ENCODE measurements at regions not wholly inside any gene's neighbourhood (a gene's known extent, or its start where the extent isn't known, plus 50 kb on each side); places are given as distances from the start of the nearest gene placed in this dataset.

DNA sequence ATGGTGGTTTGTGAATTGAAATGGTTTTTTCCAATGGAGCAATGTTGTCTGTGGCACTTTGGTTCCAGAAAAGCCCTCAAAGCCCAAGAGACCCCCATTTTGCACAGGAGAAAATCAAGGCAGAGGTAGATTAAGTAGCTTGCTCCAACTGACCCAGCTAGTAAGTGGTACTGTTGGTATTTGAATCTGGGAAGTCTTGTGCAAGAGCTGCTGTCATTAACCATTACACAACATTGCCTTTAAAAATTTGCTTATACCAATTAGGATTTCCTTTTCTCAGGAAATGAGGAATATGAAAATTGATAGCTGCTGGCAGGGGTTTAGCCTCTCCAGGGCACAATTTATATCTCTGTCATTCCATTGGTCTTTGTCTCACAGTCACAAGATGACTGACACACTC lies 102.4 kb upstream of the UBE3A start:
- H3K36me3 Mint-ChIP-seq, result no peaks in the 10 kb centered on the region
- no peak overlapping the region for H3K4me3 ChIP-seq (ENCODE audit: low read length)
- no peak for DNase-seq
- H3K36me3 ChIP-seq (ENCODE audit: control insufficient read depth, insufficient read depth, low read length), result no peaks in the 10 kb centered on the region
- H3K27ac ChIP-seq (ENCODE audit: low read length), result no peak overlapping the region
- no peak overlapping the region for H3K27ac Mint-ChIP-seq
- no peaks in the 10 kb centered on the region for H3K4me1 ChIP-seq (ENCODE audit: control insufficient read depth, insufficient read depth, low read length)
- intact Hi-C loops (cut with micrococcal nuclease), result no loop called here
- peaks cover 9 to 13% of the 10 kb centered on the region in 2 donors for H3K9me3 Mint-ChIP-seq
- no peak overlapping the region for H3K4me3 Mint-ChIP-seq
- no peak for ATAC-seq
- H3K9me3 ChIP-seq (ENCODE audit: control insufficient read depth, insufficient read depth, low read length), result no peaks in the 10 kb centered on the region
- TF ChIP-seq, protein P1, sequence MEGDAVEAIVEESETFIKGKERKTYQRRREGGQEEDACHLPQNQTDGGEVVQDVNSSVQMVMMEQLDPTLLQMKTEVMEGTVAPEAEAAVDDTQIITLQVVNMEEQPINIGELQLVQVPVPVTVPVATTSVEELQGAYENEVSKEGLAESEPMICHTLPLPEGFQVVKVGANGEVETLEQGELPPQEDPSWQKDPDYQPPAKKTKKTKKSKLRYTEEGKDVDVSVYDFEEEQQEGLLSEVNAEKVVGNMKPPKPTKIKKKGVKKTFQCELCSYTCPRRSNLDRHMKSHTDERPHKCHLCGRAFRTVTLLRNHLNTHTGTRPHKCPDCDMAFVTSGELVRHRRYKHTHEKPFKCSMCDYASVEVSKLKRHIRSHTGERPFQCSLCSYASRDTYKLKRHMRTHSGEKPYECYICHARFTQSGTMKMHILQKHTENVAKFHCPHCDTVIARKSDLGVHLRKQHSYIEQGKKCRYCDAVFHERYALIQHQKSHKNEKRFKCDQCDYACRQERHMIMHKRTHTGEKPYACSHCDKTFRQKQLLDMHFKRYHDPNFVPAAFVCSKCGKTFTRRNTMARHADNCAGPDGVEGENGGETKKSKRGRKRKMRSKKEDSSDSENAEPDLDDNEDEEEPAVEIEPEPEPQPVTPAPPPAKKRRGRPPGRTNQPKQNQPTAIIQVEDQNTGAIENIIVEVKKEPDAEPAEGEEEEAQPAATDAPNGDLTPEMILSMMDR (IDR thresholded peaks at IDR 0.05), result no peak
- no peaks in the 10 kb centered on the region for H3K4me1 Mint-ChIP-seq
- H3K27me3 Mint-ChIP-seq (ENCODE audit: low read depth in 2 of 2), result no peaks in the 10 kb centered on the region
- H3K27me3 ChIP-seq (ENCODE audit: control insufficient read depth, insufficient read depth, low read length), result no peaks in the 10 kb centered on the region

DNA sequence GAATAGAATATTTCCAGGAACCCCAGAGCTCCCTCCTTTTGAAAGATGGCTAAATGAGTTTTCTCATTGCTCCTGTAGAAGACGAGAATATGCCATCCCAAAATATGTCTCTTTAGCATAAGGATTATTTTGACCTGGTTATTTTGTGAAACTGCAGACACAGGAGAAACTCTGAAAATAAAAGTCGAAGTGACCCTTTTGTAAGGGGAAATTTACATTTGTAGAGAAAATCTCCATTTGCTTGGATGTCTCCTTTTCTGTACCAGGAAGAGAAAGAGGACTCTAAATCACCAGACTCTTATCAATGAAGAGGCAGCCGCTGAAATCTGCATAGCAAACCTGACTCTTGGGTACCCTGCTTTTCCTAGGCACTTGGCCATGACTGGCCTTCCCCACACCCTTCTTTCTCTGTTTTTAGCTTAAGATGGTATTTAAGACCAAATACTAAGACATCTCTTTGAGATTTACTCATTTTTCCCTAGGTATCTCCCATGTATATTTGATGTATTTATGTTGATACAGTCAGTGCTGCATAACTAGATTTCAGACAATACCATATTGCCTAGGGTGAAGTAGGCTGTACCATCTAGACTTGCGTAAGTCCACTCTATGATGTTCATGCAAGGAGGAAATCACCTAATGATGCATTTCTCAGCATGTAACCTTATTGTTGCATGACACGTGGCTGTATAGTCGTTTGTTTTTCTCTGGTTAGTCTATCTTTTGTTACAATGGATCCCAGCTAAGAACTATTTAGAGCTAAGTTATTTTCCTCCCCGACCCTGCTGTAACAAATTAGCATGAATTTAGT lies 98.2 kb upstream of the UBE3A start:
- Mint-ChIP-seq H3K9me3 (peaks cover 9 to 15% of the 10 kb centered on the region in 2 donors), H3K27me3 (ENCODE audit: low read depth in 2 of 2) (no peaks in the 10 kb centered on the region), H3K4me3 (no peak overlapping the region), H3K27ac (no peak overlapping the region), H3K36me3 (no peaks in the 10 kb centered on the region), H3K4me1 (no peaks in the 10 kb centered on the region)
- 73% methylated on average over 6 of the region's 7 CpGs for WGBS (ENCODE audit: insufficient coverage)
- Histone ChIP-seq H3K27ac (ENCODE audit: low read length) (no peak overlapping the region), H3K9me3 (ENCODE audit: control insufficient read depth, insufficient read depth, low read length) (no peaks in the 10 kb centered on the region), H3K4me3 (ENCODE audit: low read length) (no peak overlapping the region), H3K27me3 (ENCODE audit: control insufficient read depth, insufficient read depth, low read length) (no peaks in the 10 kb centered on the region), H3K36me3 (ENCODE audit: control insufficient read depth, insufficient read depth, low read length) (no peaks in the 10 kb centered on the region), H3K4me1 (ENCODE audit: control insufficient read depth, insufficient read depth, low read length) (no peaks in the 10 kb centered on the region)
- no peak for ATAC-seq
- DNase-seq, result no peak
- TF ChIP-seq, protein P1 (IDR thresholded peaks at IDR 0.05), result no peak
- intact Hi-C loops (cut with micrococcal nuclease), result no loop called here

- H3K4me3 ChIP-seq (ENCODE audit: low read length), result no peak overlapping the region
- Mint-ChIP-seq H3K4me3 (no peak overlapping the region), H3K27ac (no peak overlapping the region), H3K27me3 (ENCODE audit: low read depth in 2 of 2) (no peaks in the 10 kb centered on the region), H3K36me3 (no peaks in the 10 kb centered on the region), H3K4me1 (no peaks in the 10 kb centered on the region), H3K9me3 (peaks cover 9 to 15% of the 10 kb centered on the region in 2 donors)
- TF ChIP-seq, protein P1 (IDR thresholded peaks at IDR 0.05), result no peak
- no peak for ATAC-seq
- intact Hi-C loops (cut with micrococcal nuclease), result no loop called here
- 83% methylated on average over 5 of the region's 5 CpGs for WGBS (ENCODE audit: insufficient coverage)
- DNase-seq, result no peak
- H3K9me3 ChIP-seq (ENCODE audit: control insufficient read depth, insufficient read depth, low read length), result no peaks in the 10 kb centered on the region
- H3K4me1 ChIP-seq (ENCODE audit: control insufficient read depth, insufficient read depth, low read length), result no peaks in the 10 kb centered on the region
- no peaks in the 10 kb centered on the region for H3K27me3 ChIP-seq (ENCODE audit: control insufficient read depth, insufficient read depth, low read length)
- no peak overlapping the region for H3K27ac ChIP-seq (ENCODE audit: low read length)
- no peaks in the 10 kb centered on the region for H3K36me3 ChIP-seq (ENCODE audit: control insufficient read depth, insufficient read depth, low read length)
Observed at GRCh38 chr15:25535866-25536265, 97.0 kb upstream of the UBE3A start.

GRCh38 chr15:25534293-25534692 lies 95.5 kb upstream of the UBE3A start:
- DNase-seq, result no peak
- WGBS (ENCODE audit: insufficient coverage), result 78% methylated on average over 2 of the region's 6 CpGs
- no peak overlapping the region for H3K4me3 ChIP-seq (ENCODE audit: low read length)
- no peaks in the 10 kb centered on the region for H3K27me3 ChIP-seq (ENCODE audit: control insufficient read depth, insufficient read depth, low read length)
- no peak for ATAC-seq
- H3K27ac ChIP-seq (ENCODE audit: low read length), result no peak overlapping the region
- no peaks in the 10 kb centered on the region for H3K4me1 Mint-ChIP-seq
- no peaks in the 10 kb centered on the region for H3K36me3 ChIP-seq (ENCODE audit: control insufficient read depth, insufficient read depth, low read length)
- no peaks in the 10 kb centered on the region for H3K4me1 ChIP-seq (ENCODE audit: control insufficient read depth, insufficient read depth, low read length)
- H3K27me3 Mint-ChIP-seq (ENCODE audit: low read depth in 2 of 2), result no peaks in the 10 kb centered on the region
- TF ChIP-seq, protein P1 (IDR thresholded peaks at IDR 0.05), result no peak
- intact Hi-C loops (cut with micrococcal nuclease), result no loop called here
- H3K36me3 Mint-ChIP-seq, result no peaks in the 10 kb centered on the region
- peaks cover 2% of the 10 kb centered on the region for H3K9me3 ChIP-seq (ENCODE audit: control insufficient read depth, insufficient read depth, low read length)
- no peak overlapping the region for H3K27ac Mint-ChIP-seq
- H3K9me3 Mint-ChIP-seq, result peaks cover 8 to 9% of the 10 kb centered on the region in 2 donors
- H3K4me3 Mint-ChIP-seq, result no peak overlapping the region
